GM18873 (cell line): ENCODE measurements at regions not wholly inside any gene's neighbourhood (a gene's known extent, or its start where the extent isn't known, plus 50 kb on each side); places are given as distances from the start of the nearest gene placed in this dataset.

Experiments
- ATAC-seq: cut with Tn5 transposase; IDR thresholded peaks from one replicate; pipeline ENCODE4 v1.9.1; 2021; ENCODE audit warnings: mild to moderate bottlenecking, moderate library complexity, moderate number of reproducible peaks; ENCODE audit not compliant: unreplicated experiment, low FRiP score

GRCh38 chr18:73749304-73749703, 398.3 kb downstream of the FBXO15 start:
- no peak for ATAC-seq

- no peak for ATAC-seq
These were observed 398.9 kb downstream of the FBXO15 start for GRCh38 chr18:73748731-73749130.

- no peak for ATAC-seq
These were observed 401.5 kb downstream of the FBXO15 start for GRCh38 chr18:73746101-73746500.

GRCh38 chr18:73742957-73743356, 404.7 kb downstream of the FBXO15 start:
- ATAC-seq: no peak

GRCh38 chr18:73741946-73742345, 405.7 kb downstream of the FBXO15 start:
- ATAC-seq: no peak

- no peak for ATAC-seq
These were observed 408.5 kb downstream of the FBXO15 start for GRCh38 chr18:73739098-73739497.

GRCh38 chr18:73737990-73738389, 409.6 kb downstream of the FBXO15 start:
- no peak for ATAC-seq

GRCh38 chr18:73735836-73736235, 411.8 kb downstream of the FBXO15 start:
- ATAC-seq: no peak

- ATAC-seq: no peak
These were observed 413.8 kb downstream of the FBXO15 start for GRCh38 chr18:73733806-73734314.

GRCh38 chr18:73733376-73733775, 414.3 kb downstream of the FBXO15 start:
- ATAC-seq: no peak

GRCh38 chr18:73728657-73729056, 419.0 kb downstream of the FBXO15 start:
- no peak for ATAC-seq

GRCh38 chr18:73724958-73725357, 422.7 kb downstream of the FBXO15 start:
- no peak for ATAC-seq

GRCh38 chr18:73719611-73720010, 428.0 kb downstream of the FBXO15 start:
- no peak for ATAC-seq

- no peak for ATAC-seq
These were observed 430.1 kb downstream of the FBXO15 start for GRCh38 chr18:73717570-73717969.

- ATAC-seq: no peak
These were observed 432.4 kb downstream of the FBXO15 start for GRCh38 chr18:73715210-73715670.

- no peak for ATAC-seq
These were observed 433.2 kb downstream of the FBXO15 start for GRCh38 chr18:73714466-73714865.

- ATAC-seq: no peak
These were observed 436.4 kb downstream of the FBXO15 start for GRCh38 chr18:73711256-73711655.

GRCh38 chr18:73708591-73708990, 439.0 kb downstream of the FBXO15 start:
- no peak for ATAC-seq

GRCh38 chr18:73707035-73707434, 440.6 kb downstream of the FBXO15 start:
- ATAC-seq: no peak

- no peak for ATAC-seq
These were observed 450.3 kb downstream of the FBXO15 start for GRCh38 chr18:73697353-73697752.

GRCh38 chr18:73696698-73697097, 450.9 kb downstream of the FBXO15 start:
- no peak for ATAC-seq

GRCh38 chr18:73696171-73696570, 451.5 kb downstream of the FBXO15 start:
- no peak for ATAC-seq

- no peak for ATAC-seq
These were observed 454.5 kb downstream of the FBXO15 start for GRCh38 chr18:73693091-73693490.
